Nephron progenitor cell (in vitro differentiated cells): ENCODE measurements at regions not wholly inside any gene's neighbourhood (a gene's known extent, or its start where the extent isn't known, plus 50 kb on each side); places are given as distances from the start of the nearest gene placed in this dataset.
"Not testable (repeated sequence)": the region's sequence is repeated elsewhere in the genome, so short reads cannot be mapped to it uniquely, and the experiment has no call there.

Experiments
- DNase-seq: peaks from one replicate; pipeline ENCODE4 v3.0.0; 2021
- H3K27ac Mint-ChIP-seq: 2 replicates; pipeline ENCODE4 v1.8.0; 2021; ENCODE audit warnings: mild to moderate bottlenecking, moderate library complexity, mixed read lengths
- H3K27me3 Mint-ChIP-seq: 2 replicates; pipeline ENCODE4 v1.8.0; 2021; ENCODE audit warnings: mild to moderate bottlenecking, low read depth, mixed read lengths; ENCODE audit not compliant: poor library complexity
- H3K36me3 Mint-ChIP-seq: 2 replicates; pipeline ENCODE4 v1.8.0; 2021; ENCODE audit warnings: low read depth, mixed read lengths
- H3K4me1 Mint-ChIP-seq: 2 replicates; pipeline ENCODE4 v1.8.0; 2021; ENCODE audit warnings: mixed read lengths
- H3K4me3 Mint-ChIP-seq: 2 replicates; pipeline ENCODE4 v1.8.0; 2021; ENCODE audit warnings: mild to moderate bottlenecking, moderate library complexity, mixed read lengths
- H3K9me3 Mint-ChIP-seq: 2 replicates; pipeline ENCODE4 v1.8.0; 2021; ENCODE audit warnings: mild to moderate bottlenecking, moderate library complexity, mixed read lengths
- CTCF ChIP-seq: fragments of 200-600 bp; sonication (generic); IDR thresholded peaks from 2 replicates; pipeline ENCODE4 v1.5.0; 2021; ENCODE audit warnings: antibody characterized with exemption

DNA sequence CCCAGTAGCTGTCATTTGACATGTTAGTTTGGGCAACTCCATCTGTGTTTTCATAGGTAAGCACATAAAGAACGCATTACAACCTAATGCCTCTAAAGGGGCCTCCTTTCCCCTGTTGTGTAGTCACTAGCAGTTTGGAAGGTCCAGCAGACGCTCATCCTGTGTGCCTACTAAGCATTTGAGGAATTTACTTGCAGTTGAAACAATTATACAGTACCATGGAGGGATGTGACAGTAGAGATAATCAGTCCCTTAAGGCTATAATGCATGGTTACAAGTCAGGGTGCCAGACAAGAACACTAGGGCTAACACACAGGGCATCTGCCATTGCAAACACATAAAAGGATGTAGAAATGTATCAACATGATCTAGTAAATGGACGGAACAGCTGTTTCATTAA lies 138.3 kb downstream of the PCDH10 start:
- no peak overlapping the region for H3K27ac Mint-ChIP-seq

GRCh38 chr4:133278591-133278990 lies 129.5 kb downstream of the PCDH10 start:
- no peaks in the 10 kb centered on the region for H3K4me1 Mint-ChIP-seq
- H3K27ac Mint-ChIP-seq = no peak overlapping the region
- TF ChIP-seq CTCF = no peak
- no peak for DNase-seq
- H3K9me3 Mint-ChIP-seq = peaks cover 13% of the 10 kb centered on the region
- H3K36me3 Mint-ChIP-seq = peaks cover 4% of the 10 kb centered on the region
- H3K4me3 Mint-ChIP-seq = no peak overlapping the region
- H3K27me3 Mint-ChIP-seq = no peaks in the 10 kb centered on the region

More for the DNA sequence above, 138.3 kb downstream of the PCDH10 start:
- TF ChIP-seq CTCF = no peak
- no peak for DNase-seq
- H3K9me3 Mint-ChIP-seq = no peaks in the 10 kb centered on the region
- H3K4me3 Mint-ChIP-seq = no peak overlapping the region
- H3K36me3 Mint-ChIP-seq = no peaks in the 10 kb centered on the region
- H3K4me1 Mint-ChIP-seq = no peaks in the 10 kb centered on the region
- no peaks in the 10 kb centered on the region for H3K27me3 Mint-ChIP-seq

DNA sequence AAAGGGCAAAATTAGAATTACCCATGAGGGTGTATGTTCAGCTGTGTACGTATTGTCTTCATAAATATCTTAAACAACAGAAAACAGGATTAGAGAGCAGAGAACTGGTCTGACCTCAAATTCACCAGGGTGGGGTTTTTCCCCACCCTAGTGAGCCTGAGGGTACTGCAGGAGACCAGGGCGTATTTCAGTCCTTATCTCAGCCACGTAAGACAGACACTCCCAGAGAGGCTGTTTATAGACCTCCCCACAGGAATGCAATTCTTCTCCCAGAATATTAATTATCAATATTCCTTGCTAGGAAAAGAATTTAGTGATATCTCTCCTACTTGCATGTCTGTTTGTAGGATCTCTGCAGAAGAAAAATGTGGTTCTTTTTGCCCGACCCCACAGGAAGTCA lies 128.8 kb downstream of the PCDH10 start:
- H3K27ac Mint-ChIP-seq, H3K27me3 Mint-ChIP-seq: not testable (repeated sequence)

GRCh38 chr4:133275246-133275645 lies 126.2 kb downstream of the PCDH10 start:
- no peak for DNase-seq
- H3K27ac Mint-ChIP-seq = no peak overlapping the region
- no peaks in the 10 kb centered on the region for H3K4me1 Mint-ChIP-seq
- H3K27me3 Mint-ChIP-seq = no peaks in the 10 kb centered on the region
- no peak for TF ChIP-seq CTCF
- H3K36me3 Mint-ChIP-seq = peaks cover 4% of the 10 kb centered on the region
- H3K4me3 Mint-ChIP-seq = no peak overlapping the region
- H3K9me3 Mint-ChIP-seq = peaks cover 13% of the 10 kb centered on the region

More for the DNA sequence above, 128.8 kb downstream of the PCDH10 start:
- not testable (repeated sequence) for H3K4me1 Mint-ChIP-seq, DNase-seq, H3K4me3 Mint-ChIP-seq, H3K36me3 Mint-ChIP-seq
- peaks cover 13% of the 10 kb centered on the region for H3K9me3 Mint-ChIP-seq

GRCh38 chr4:133273401-133273800 lies 124.3 kb downstream of the PCDH10 start:
- no peak for TF ChIP-seq CTCF
- Mint-ChIP-seq H3K27me3 (no peaks in the 10 kb centered on the region), H3K9me3 (peaks cover 13% of the 10 kb centered on the region), H3K27ac (no peak overlapping the region), H3K4me1 (no peaks in the 10 kb centered on the region), H3K4me3 (no peak overlapping the region), H3K36me3 (peaks cover 4% of the 10 kb centered on the region)
- no peak for DNase-seq

DNA sequence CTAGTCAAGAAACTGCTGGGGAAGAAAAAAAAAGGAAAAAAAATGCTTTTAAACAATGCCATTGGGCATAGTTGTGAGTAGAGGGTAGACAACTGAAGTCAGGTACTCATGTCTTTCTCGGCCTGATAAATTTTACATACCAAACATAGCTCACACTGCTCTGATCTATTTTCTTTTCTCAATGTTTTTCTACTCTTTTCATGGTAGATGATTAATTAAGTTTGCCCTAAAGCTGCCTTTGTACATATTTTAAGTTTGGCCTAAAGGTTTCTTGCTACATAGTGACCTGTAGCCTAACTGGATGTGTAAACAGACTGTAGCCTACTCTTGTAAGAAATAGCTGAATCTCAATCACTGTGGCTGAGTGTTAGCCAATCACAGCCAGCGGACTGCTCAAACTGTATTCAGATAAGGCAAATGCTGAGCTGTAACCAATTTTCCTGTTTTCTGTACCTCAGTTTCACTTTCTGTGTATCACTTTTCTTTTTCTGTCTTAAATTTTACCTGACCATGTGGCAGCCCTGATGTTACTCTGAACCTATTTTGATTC lies 121.0 kb downstream of the PCDH10 start:
- H3K9me3 Mint-ChIP-seq = no peaks in the 10 kb centered on the region
- no peak for TF ChIP-seq CTCF
- no peaks in the 10 kb centered on the region for H3K4me1 Mint-ChIP-seq
- peak overlapping the region; percentile 42 for H3K27ac Mint-ChIP-seq
- DNase-seq = no peak
- H3K36me3 Mint-ChIP-seq = no peaks in the 10 kb centered on the region
- no peak overlapping the region for H3K4me3 Mint-ChIP-seq
- no peaks in the 10 kb centered on the region for H3K27me3 Mint-ChIP-seq
